ENCODE measurements at regions not wholly inside any gene's neighbourhood (a gene's known extent, or its start where the extent isn't known, plus 50 kb on each side); places are given as distances from the start of the nearest gene placed in this dataset.

DNA sequence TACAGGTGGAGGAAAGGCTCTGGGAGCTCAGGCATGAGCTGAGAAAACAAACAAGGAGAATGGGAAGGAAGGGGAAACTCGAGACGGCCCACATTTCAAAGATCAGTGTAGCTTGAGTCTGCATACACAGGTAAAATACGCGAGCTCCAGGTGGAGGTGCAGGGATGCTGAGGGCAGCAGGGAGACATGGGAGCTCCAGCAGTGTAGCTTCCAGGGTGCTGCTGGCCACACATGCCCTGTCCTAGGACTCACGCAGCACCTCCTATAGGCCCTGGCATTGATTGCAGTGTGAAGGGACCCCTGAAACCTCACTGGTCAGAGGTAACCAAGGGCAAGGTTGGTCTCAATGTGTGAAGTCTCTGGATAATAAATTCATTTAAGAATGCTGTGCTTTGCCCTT lies 362.8 kb upstream of the HS6ST1 start:
- DNase-seq, result no peak
- TF ChIP-seq, protein P1, sequence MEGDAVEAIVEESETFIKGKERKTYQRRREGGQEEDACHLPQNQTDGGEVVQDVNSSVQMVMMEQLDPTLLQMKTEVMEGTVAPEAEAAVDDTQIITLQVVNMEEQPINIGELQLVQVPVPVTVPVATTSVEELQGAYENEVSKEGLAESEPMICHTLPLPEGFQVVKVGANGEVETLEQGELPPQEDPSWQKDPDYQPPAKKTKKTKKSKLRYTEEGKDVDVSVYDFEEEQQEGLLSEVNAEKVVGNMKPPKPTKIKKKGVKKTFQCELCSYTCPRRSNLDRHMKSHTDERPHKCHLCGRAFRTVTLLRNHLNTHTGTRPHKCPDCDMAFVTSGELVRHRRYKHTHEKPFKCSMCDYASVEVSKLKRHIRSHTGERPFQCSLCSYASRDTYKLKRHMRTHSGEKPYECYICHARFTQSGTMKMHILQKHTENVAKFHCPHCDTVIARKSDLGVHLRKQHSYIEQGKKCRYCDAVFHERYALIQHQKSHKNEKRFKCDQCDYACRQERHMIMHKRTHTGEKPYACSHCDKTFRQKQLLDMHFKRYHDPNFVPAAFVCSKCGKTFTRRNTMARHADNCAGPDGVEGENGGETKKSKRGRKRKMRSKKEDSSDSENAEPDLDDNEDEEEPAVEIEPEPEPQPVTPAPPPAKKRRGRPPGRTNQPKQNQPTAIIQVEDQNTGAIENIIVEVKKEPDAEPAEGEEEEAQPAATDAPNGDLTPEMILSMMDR (IDR thresholded peaks at IDR 0.05; ENCODE audit: low read depth, low read length), result no peak
- Histone ChIP-seq H3K36me3 (no peaks in the 10 kb centered on the region), H3K4me1 (no peaks in the 10 kb centered on the region), H3K4me3 (ENCODE audit: low read depth, low read length) (no peak overlapping the region), H3K9me3 (no peaks in the 10 kb centered on the region), H3K27me3 (no peaks in the 10 kb centered on the region)

DNA sequence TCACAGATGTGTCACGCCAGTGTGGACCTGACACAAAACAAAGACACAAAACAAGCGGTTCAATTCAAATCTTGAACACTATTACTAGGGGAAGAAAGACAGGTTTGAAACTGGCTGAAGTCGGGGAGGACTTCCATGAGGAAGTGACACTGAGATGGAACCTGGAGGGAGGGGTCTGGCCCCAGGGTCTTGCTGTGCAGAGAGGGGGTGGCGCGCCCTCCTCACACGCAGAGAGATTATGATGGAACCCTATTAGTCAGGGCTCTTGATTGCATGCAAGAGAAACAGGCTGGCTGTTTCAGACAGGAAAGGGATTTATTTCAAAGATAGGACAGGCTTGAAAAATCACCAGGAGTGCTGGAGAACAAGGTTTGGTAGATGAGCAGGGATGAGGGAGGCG lies 363.6 kb upstream of the HS6ST1 start:
- H3K4me3 ChIP-seq (ENCODE audit: low read depth, low read length), result no peak overlapping the region
- H3K4me1 ChIP-seq, result no peaks in the 10 kb centered on the region
- DNase-seq, result no peak
- TF ChIP-seq, protein P1 (IDR thresholded peaks at IDR 0.05; ENCODE audit: low read depth, low read length), result no peak
- H3K27me3 ChIP-seq, result no peaks in the 10 kb centered on the region
- H3K36me3 ChIP-seq, result no peaks in the 10 kb centered on the region
- H3K9me3 ChIP-seq, result no peaks in the 10 kb centered on the region

DNA sequence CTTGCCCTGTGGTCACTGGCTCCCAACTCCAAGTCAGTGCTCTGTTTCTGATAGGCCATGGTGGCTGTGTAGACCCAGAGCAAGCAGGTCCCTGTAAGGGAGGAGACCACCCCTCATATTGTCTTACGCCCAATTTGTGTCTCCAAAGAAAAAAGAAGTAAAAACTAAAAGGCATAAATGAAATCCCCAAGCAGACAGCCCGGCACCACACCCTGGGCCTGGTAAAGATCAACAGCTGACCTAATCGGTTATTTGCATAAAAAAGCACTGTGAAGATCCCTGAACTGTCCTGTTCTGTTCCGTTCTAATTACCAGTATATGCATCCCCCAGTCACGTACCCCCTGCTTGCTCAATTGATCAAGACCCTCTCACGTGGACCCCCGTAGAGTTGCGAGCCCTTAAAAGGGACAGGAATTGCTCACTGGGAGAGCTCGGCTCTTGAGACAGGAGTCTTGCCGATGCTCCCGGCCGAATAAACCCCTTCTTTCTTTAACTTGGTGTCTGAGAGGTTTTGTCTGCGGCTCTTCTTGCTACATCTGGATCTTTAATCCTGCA lies 364.1 kb upstream of the HS6ST1 start:
- Histone ChIP-seq H3K4me3 (ENCODE audit: low read depth, low read length) (no peak overlapping the region), H3K27me3 (no peaks in the 10 kb centered on the region), H3K9me3 (no peaks in the 10 kb centered on the region), H3K36me3 (no peaks in the 10 kb centered on the region), H3K4me1 (no peaks in the 10 kb centered on the region)
- no peak for DNase-seq
- TF ChIP-seq, protein P1 (IDR thresholded peaks at IDR 0.05; ENCODE audit: low read depth, low read length), result no peak

DNA sequence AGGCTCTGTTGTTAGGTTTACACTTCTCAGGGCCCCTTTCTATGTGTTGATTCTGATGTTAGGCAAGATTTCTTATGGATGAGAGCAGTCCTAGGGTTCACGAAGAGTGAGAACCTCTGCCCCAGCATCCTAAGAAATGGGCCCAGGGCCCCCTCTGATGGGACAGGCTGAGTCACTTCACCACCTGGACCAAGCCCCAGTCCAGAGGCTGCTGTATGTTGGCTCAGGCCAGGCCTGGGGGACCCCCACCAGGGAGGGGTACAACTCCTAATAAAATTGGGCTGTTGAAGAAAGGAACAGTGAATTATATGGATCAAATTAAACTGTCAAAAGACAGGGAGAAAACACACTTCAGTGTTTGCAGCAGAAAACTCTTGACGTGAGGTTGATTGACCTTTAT lies 365.9 kb upstream of the HS6ST1 start:
- Histone ChIP-seq H3K27me3 (no peaks in the 10 kb centered on the region), H3K4me1 (no peaks in the 10 kb centered on the region), H3K36me3 (no peaks in the 10 kb centered on the region), H3K9me3 (no peaks in the 10 kb centered on the region), H3K4me3 (ENCODE audit: low read depth, low read length) (no peak overlapping the region)
- TF ChIP-seq, protein P1 (IDR thresholded peaks at IDR 0.05; ENCODE audit: low read depth, low read length), result no peak
- DNase-seq, result no peak

DNA sequence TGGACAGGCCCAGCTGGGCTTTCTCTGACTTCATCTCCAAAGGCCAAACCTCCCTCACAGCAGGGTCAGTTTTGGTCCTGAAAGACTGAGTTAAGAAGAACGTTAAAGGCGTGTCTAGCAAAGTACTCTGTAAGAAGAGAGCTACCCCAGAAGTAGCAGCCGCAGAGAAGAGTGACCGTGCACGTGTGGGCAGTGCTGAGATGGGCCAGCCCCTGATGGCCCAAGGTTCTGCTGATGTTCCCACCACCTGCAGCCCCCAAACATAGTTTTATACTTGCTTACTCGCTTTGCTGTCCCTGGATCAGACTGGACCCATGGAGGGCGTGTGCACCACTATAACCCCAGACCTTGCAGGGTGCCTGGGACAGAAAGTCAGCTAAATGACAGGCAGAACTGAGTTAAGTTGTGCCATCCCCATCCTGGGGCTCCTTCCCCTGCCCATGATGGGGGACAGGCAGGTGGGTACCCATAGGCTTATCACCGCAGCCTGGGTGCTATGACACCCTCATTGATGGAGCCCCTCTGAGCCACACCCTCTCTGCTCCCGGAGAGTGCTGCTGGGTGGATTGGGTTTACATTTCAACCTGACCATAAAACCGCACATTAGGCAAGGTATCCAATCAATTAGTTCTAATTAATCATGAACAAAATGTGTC lies 367.3 kb upstream of the HS6ST1 start:
- DNase-seq, result no peak
- TF ChIP-seq, protein P1 (IDR thresholded peaks at IDR 0.05; ENCODE audit: low read depth, low read length), result no peak

DNA sequence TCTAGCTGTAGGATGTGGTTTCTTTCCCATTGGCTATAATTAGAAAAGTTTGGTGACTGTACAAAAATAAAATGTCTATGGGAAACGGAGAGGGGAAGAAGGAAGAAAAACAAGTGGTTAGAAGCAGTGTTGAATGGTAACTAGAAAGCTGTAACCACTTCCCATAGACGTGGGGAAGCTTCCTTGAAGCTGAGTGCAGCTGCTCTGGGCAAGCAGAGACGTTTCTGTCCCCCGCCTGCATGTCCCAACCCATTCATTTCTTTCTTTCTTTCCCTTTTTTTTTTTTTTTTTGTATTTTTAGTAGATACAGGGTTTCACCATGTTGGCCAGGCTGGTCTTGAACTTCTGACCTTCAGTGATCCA lies 367.8 kb upstream of the HS6ST1 start:
- Histone ChIP-seq H3K4me1 (no peaks in the 10 kb centered on the region), H3K4me3 (ENCODE audit: low read depth, low read length) (no peak overlapping the region)
- TF ChIP-seq, protein P1 (IDR thresholded peaks at IDR 0.05; ENCODE audit: low read depth, low read length), result no peak

More for the DNA sequence above, 367.3 kb upstream of the HS6ST1 start:
- H3K27me3 ChIP-seq, result no peaks in the 10 kb centered on the region
- no peak overlapping the region for H3K4me3 ChIP-seq (ENCODE audit: low read depth, low read length)
- no peaks in the 10 kb centered on the region for H3K4me1 ChIP-seq
- no peaks in the 10 kb centered on the region for H3K36me3 ChIP-seq
- no peaks in the 10 kb centered on the region for H3K9me3 ChIP-seq

More for the DNA sequence above, 367.8 kb upstream of the HS6ST1 start:
- Histone ChIP-seq H3K36me3 (no peaks in the 10 kb centered on the region), H3K9me3 (no peaks in the 10 kb centered on the region), H3K27me3 (no peaks in the 10 kb centered on the region)
- DNase-seq, result no peak
